Thyroid gland (tissue), 4 donors: ENCODE measurements at regions not wholly inside any gene's neighbourhood (a gene's known extent, or its start where the extent isn't known, plus 50 kb on each side); places are given as distances from the start of the nearest gene placed in this dataset.

Experiments
- POLR2A ChIP-seq, 2 donors: fragments of 450-650 bp; IDR thresholded peaks; one replicate each; pipeline ENCODE4 v1.6.1; 2017; ENCODE audit warnings: antibody characterized with exemption in 2 of 2, mild to moderate bottlenecking in 2 of 2, moderate library complexity in 1 of 2
- TF ChIP-seq, protein P1 (sequence below), 6 experiments: fragments of 200-600 bp in 3 of 6; fragments of 450-650 bp in 3 of 6; sonication (generic) in 3 of 6; IDR thresholded peaks; one replicate each; pipeline ENCODE4 v1.5.1; 2016 to 2019; ENCODE audit warnings: antibody characterized with exemption in 6 of 6, mild to moderate bottlenecking in 2 of 6, inconsistent platforms in 1 of 6, moderate library complexity in 1 of 6

DNA sequence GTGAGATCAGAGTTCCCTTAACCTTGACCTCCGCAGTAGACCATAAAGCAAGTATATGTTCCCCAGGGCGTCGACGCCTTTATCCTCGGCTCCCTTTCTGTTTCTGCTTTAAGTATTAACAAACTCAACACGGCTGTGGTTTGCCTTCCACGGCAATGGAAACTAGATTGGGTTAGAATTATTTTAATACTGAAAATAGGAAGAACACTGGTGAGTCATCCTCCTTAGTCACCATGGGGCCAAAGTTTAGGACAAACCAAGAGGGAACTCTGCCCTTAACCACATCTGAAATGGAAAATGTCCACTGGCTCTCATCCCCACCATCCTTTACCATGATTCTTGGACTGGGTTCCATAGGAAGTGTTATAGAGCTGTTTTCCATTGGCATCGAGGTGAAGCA is 386.1 kb downstream of the ACTL7B start:
- TF ChIP-seq, protein P1, sequence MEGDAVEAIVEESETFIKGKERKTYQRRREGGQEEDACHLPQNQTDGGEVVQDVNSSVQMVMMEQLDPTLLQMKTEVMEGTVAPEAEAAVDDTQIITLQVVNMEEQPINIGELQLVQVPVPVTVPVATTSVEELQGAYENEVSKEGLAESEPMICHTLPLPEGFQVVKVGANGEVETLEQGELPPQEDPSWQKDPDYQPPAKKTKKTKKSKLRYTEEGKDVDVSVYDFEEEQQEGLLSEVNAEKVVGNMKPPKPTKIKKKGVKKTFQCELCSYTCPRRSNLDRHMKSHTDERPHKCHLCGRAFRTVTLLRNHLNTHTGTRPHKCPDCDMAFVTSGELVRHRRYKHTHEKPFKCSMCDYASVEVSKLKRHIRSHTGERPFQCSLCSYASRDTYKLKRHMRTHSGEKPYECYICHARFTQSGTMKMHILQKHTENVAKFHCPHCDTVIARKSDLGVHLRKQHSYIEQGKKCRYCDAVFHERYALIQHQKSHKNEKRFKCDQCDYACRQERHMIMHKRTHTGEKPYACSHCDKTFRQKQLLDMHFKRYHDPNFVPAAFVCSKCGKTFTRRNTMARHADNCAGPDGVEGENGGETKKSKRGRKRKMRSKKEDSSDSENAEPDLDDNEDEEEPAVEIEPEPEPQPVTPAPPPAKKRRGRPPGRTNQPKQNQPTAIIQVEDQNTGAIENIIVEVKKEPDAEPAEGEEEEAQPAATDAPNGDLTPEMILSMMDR (IDR thresholded peaks at IDR 0.05), result no peak
- no peak for TF ChIP-seq POLR2A (IDR thresholded peaks at IDR 0.05)
